22Rv1 (cell line): ENCODE measurements at regions not wholly inside any gene's neighbourhood (a gene's known extent, or its start where the extent isn't known, plus 50 kb on each side); places are given as distances from the start of the nearest gene placed in this dataset.
A peak's percentile ranks its signal among the peaks of the same experiment; 100 is the strongest.

Experiments used
- H3K27ac ChIP-seq: fragments of 450-650 bp; 2 replicates; pipeline ENCODE4 v1.5.1; 2017
- CTCF ChIP-seq: fragments of 450-650 bp; IDR thresholded peaks from 2 replicates; pipeline ENCODE4 v1.5.1; 2017; ENCODE audit warnings: mild to moderate bottlenecking
- ZFX ChIP-seq: fragments of 450-650 bp; IDR thresholded peaks from 2 replicates; pipeline ENCODE4 v1.6.1; 2017; ENCODE audit warnings: antibody characterized with exemption, borderline replicate concordance

DNA sequence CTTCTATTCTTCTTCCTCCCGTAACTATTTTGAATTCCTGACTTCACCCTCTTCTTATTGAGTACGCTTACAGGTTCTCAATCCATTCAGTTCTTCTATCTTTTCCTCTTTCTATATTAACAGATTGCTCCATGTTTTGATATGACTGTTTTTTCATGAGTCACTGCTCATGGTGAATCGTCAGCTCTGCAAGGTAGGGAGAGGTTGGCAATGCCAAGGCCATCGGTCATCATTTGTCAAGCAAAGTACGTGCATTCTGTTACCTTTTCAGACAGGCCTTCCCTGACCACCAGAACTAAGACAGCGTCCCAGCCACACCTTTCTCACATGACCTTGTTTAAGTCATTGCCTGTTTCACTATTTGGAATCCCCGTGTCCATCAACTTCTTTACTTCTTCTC is 1001.9 kb upstream of the SORCS1 start:
- TF ChIP-seq CTCF = no peak
- TF ChIP-seq ZFX = no peak
- H3K27ac ChIP-seq = no peak overlapping the region

- TF ChIP-seq CTCF (no peak), ZFX (no peak)
- H3K27ac ChIP-seq = no peak overlapping the region
Observed at GRCh38 chr10:108147346-108147745, 982.8 kb upstream of the SORCS1 start.

DNA sequence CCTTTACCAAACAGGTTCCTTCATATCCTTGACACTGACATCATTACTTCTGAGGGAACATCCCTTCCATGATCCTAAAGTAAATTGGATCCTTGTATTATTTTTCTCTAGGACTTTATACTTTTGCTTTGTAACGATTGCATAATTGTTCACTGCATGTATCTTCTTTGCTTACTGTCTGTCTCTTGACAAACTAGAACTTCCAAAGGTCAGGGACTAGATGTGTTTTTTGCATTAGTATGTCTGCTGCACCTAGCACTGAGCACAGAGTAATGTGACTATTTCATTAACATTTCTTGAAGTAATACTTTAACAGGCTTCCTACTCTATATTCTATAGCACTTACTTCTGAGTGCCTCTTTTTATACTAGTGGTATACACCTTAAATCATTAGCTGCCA is 976.6 kb upstream of the SORCS1 start:
- TF ChIP-seq CTCF (no peak), ZFX (no peak)
- H3K27ac ChIP-seq = no peak overlapping the region

- H3K27ac ChIP-seq = no peak overlapping the region
- no peak for TF ChIP-seq ZFX
- no peak for TF ChIP-seq CTCF
Observed at GRCh38 chr10:108132303-108132702, 967.8 kb upstream of the SORCS1 start.

- TF ChIP-seq ZFX = no peak
- no peak for TF ChIP-seq CTCF
- no peak overlapping the region for H3K27ac ChIP-seq
Observed at GRCh38 chr10:108130575-108130974, 966.1 kb upstream of the SORCS1 start.

DNA sequence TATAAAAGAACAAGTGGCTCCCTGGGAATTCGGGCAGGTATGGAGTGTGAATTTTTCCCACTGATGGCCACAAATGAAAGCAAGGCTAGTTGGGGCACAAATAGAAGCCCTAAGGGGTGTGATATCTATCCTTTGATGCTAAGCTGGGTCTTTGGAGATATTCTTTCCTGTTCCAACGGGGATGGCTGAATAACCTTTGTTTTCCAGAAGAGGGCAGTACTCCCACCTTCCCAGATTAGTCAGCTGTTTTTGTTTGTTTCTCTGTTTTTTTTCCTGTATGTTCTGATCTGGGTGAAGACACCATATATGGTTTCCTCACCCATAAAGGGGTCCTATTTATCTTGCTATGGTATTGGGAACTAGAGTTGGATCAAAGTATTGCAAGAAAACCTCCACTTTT is 947.7 kb upstream of the SORCS1 start:
- H3K27ac ChIP-seq = no peak overlapping the region

More for the DNA sequence above, 947.7 kb upstream of the SORCS1 start:
- TF ChIP-seq CTCF (peak; percentile 69), ZFX (no peak)
